ENCODE measurements at regions not wholly inside any gene's neighbourhood (a gene's known extent, or its start where the extent isn't known, plus 50 kb on each side); places are given as distances from the start of the nearest gene placed in this dataset.

DNA sequence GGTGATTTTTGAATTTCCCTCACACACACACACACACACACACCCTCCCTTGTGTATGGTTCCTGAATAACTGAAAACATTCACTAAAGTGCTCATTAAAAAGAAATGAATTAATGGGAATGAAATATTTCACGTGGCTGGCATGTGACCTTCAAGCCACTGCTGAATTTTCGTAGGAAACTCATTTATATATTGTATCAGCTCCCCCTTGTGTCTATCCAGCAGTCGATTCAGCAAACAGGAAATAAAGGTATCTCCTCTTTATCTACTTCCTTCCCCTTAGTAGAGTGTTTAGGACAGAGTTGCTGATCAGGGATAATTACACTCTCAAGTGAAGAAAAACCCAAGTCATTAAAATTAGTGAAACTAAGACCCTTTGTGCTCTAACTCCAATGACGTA lies 912.6 kb upstream of the LCORL start:
- in situ Hi-C loops (cut with MboI; ENCODE audit: low sequenced_read_pairs in 4 of 4) = no loop called here
- no peak overlapping the region for H3K27ac ChIP-seq
- H3K4me3 ChIP-seq = no peak overlapping the region
- no peaks in the 10 kb centered on the region for H3K36me3 ChIP-seq
- H3K9me3 ChIP-seq = no peaks in the 10 kb centered on the region
- intact Hi-C loops (cut with DNase I; ENCODE audit: low total_unique reads) = no loop called here
- no peak for TF ChIP-seq POLR2A (IDR thresholded peaks at IDR 0.05)
- TF ChIP-seq, protein P1, sequence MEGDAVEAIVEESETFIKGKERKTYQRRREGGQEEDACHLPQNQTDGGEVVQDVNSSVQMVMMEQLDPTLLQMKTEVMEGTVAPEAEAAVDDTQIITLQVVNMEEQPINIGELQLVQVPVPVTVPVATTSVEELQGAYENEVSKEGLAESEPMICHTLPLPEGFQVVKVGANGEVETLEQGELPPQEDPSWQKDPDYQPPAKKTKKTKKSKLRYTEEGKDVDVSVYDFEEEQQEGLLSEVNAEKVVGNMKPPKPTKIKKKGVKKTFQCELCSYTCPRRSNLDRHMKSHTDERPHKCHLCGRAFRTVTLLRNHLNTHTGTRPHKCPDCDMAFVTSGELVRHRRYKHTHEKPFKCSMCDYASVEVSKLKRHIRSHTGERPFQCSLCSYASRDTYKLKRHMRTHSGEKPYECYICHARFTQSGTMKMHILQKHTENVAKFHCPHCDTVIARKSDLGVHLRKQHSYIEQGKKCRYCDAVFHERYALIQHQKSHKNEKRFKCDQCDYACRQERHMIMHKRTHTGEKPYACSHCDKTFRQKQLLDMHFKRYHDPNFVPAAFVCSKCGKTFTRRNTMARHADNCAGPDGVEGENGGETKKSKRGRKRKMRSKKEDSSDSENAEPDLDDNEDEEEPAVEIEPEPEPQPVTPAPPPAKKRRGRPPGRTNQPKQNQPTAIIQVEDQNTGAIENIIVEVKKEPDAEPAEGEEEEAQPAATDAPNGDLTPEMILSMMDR (IDR thresholded peaks at IDR 0.05 in 4 of 5, conservative IDR thresholded peaks at IDR 0.05 in 1 of 5) = no peak
- no peaks in the 10 kb centered on the region for H3K4me1 ChIP-seq
- ATAC-seq = no peak
- DNase-seq = no peak
- no peaks in the 10 kb centered on the region for H3K27me3 ChIP-seq

DNA sequence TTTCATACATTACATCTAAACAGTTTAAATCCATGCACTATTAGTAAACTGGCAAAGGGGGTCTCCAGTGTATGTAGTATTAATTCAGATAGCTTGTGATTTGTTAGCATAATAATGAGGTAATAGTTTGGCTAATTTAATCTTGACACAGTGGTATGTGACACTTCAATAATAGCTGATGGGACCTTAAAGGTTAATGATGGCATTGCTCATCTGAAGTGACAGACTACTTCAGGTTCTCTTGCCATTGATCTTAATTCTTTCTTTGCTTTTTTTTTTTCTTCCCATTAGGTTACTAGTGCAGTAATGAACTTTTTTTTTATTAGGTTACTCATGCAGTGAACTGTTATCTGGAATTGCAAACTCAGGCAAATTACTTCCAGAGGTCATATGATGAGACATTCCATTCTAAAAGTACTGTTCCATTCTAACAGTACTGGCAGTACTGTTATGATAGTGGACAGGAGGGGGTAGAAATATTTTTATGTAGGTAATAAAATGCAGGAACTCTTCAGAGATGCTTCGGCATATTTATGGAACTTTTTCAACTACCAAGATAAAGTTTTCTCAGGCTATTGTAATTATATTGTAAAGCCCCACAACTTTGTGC lies 911.3 kb upstream of the LCORL start:
- ATAC-seq = no peak

DNA sequence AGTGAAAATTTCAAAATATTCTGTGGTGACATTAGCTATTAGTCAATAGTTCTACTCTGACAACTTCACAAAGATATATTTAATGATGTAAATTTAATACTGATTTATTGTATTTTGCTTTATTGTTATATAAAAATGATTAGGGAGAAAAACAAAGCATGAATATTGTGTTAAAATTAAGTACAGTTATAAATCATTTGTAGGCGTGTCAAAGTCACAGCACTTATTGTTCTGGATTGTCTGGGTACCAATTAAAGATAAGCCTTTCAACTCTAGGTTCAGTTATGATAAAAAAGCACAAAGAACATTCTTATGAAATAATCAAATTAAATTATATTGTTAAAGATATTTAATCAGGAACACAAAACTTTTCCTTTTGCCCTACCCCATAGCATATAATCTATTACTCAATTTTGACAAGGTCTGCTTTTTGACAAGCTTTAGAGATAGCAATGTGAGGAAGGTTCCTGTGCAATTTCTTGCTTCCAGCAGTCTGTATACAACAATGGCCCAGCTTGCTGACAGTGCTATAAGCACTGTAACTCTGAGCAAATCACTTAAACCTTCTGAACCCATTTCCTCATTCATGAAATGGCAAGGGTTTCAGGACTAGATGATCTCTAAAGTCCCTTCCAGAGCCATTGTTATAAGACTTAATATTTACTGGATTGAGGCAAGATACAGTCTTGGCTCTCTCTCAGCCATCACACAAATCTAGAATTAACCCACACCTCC lies 910.3 kb upstream of the LCORL start:
- Histone ChIP-seq H3K27ac (no peak overlapping the region), H3K4me3 (no peak overlapping the region), H3K27me3 (no peaks in the 10 kb centered on the region), H3K4me1 (no peaks in the 10 kb centered on the region), H3K9me3 (no peaks in the 10 kb centered on the region), H3K36me3 (no peaks in the 10 kb centered on the region)
- TF ChIP-seq, protein P1 (IDR thresholded peaks at IDR 0.05 in 4 of 5, conservative IDR thresholded peaks at IDR 0.05 in 1 of 5) = no peak
- no peak for TF ChIP-seq POLR2A (IDR thresholded peaks at IDR 0.05)
- intact Hi-C loops (cut with DNase I; ENCODE audit: low total_unique reads) (no loop called here), in situ Hi-C loops (cut with MboI; ENCODE audit: low sequenced_read_pairs in 4 of 4) (no loop called here)
- DNase-seq (no peak), ATAC-seq (no peak)

More for the DNA sequence above, 911.3 kb upstream of the LCORL start:
- in situ Hi-C loops (cut with MboI; ENCODE audit: low sequenced_read_pairs in 4 of 4) (no loop called here), intact Hi-C loops (cut with DNase I; ENCODE audit: low total_unique reads) (no loop called here)
- no peak for DNase-seq
- Histone ChIP-seq H3K27ac (no peak overlapping the region), H3K4me3 (no peak overlapping the region), H3K4me1 (no peaks in the 10 kb centered on the region), H3K9me3 (no peaks in the 10 kb centered on the region), H3K27me3 (no peaks in the 10 kb centered on the region), H3K36me3 (no peaks in the 10 kb centered on the region)
- TF ChIP-seq, protein P1 (IDR thresholded peaks at IDR 0.05 in 4 of 5, conservative IDR thresholded peaks at IDR 0.05 in 1 of 5) = no peak
- TF ChIP-seq POLR2A (IDR thresholded peaks at IDR 0.05) = no peak

DNA sequence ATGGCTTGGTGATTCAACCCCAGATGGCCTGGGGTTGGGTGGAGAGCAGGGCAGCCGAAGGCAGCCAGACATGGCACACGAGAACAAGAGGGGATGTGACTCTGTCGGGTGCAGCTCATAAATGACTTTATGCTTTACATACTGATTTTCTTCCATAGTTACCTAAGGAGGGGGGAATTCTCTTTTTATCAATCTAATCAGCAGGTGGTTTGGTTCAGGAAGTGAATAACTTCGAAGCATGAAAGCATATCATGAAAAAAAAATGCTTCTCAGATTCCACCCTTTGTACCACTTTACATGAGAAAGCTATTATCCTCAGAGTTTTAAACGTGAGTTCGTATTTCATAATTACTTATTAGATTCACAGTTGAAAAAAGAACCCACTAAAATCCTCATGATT lies 908.9 kb upstream of the LCORL start:
- no peak overlapping the region for H3K27ac ChIP-seq
- ATAC-seq (no peak), DNase-seq (no peak)
- H3K27me3 ChIP-seq = no peaks in the 10 kb centered on the region
- TF ChIP-seq POLR2A (IDR thresholded peaks at IDR 0.05) = no peak
- TF ChIP-seq, protein P1 (IDR thresholded peaks at IDR 0.05 in 4 of 5, conservative IDR thresholded peaks at IDR 0.05 in 1 of 5) = no peak
- no peaks in the 10 kb centered on the region for H3K9me3 ChIP-seq
- H3K36me3 ChIP-seq = no peaks in the 10 kb centered on the region
- in situ Hi-C loops (cut with MboI; ENCODE audit: low sequenced_read_pairs in 4 of 4) (no loop called here), intact Hi-C loops (cut with DNase I; ENCODE audit: low total_unique reads) (no loop called here)
- H3K4me1 ChIP-seq = no peaks in the 10 kb centered on the region
- H3K4me3 ChIP-seq = no peak overlapping the region

Data from gastrocnemius medialis (tissue), 4 donors.